ENCODE measurements at regions not wholly inside any gene's neighbourhood (a gene's known extent, or its start where the extent isn't known, plus 50 kb on each side); places are given as distances from the start of the nearest gene placed in this dataset.

- no peak for DNase-seq (ENCODE audit: low read depth)
- no peak overlapping the region for H3K4me3 ChIP-seq (ENCODE audit: low read length)
- no peak for TF ChIP-seq CTCF (conservative IDR thresholded peaks at IDR 0.05; ENCODE audit: low read length)
Observed at GRCh38 chr2:118459426-118459825, 371.2 kb downstream of the INSIG2 start.

GRCh38 chr2:118457951-118458350, 369.7 kb downstream of the INSIG2 start:
- no peak for TF ChIP-seq CTCF (conservative IDR thresholded peaks at IDR 0.05; ENCODE audit: low read length)
- no peak overlapping the region for H3K4me3 ChIP-seq (ENCODE audit: low read length)
- peak; percentile 14 for DNase-seq (ENCODE audit: low read depth)

GRCh38 chr2:118449401-118449800, 361.1 kb downstream of the INSIG2 start:
- DNase-seq (ENCODE audit: low read depth): no peak
- H3K4me3 ChIP-seq (ENCODE audit: low read length): no peak overlapping the region
- TF ChIP-seq CTCF (conservative IDR thresholded peaks at IDR 0.05; ENCODE audit: low read length): no peak

- TF ChIP-seq CTCF (conservative IDR thresholded peaks at IDR 0.05; ENCODE audit: low read length): no peak
- no peak overlapping the region for H3K4me3 ChIP-seq (ENCODE audit: low read length)
- peak; percentile 65 for DNase-seq (ENCODE audit: low read depth)
Observed at GRCh38 chr2:118443596-118443995, 355.3 kb downstream of the INSIG2 start.

GRCh38 chr2:118442996-118443553, 354.8 kb downstream of the INSIG2 start:
- no peak overlapping the region for H3K4me3 ChIP-seq (ENCODE audit: low read length)
- no peak for TF ChIP-seq CTCF (conservative IDR thresholded peaks at IDR 0.05; ENCODE audit: low read length)
- no peak for DNase-seq (ENCODE audit: low read depth)

GRCh38 chr2:118442046-118442445, 353.8 kb downstream of the INSIG2 start:
- DNase-seq (ENCODE audit: low read depth): no peak
- no peak overlapping the region for H3K4me3 ChIP-seq (ENCODE audit: low read length)
- TF ChIP-seq CTCF (conservative IDR thresholded peaks at IDR 0.05; ENCODE audit: low read length): no peak

- no peak for DNase-seq (ENCODE audit: low read depth)
- no peak for TF ChIP-seq CTCF (conservative IDR thresholded peaks at IDR 0.05; ENCODE audit: low read length)
- no peak overlapping the region for H3K4me3 ChIP-seq (ENCODE audit: low read length)
Observed at GRCh38 chr2:118440404-118441098, 352.3 kb downstream of the INSIG2 start.
